GM18517 (cell line): ENCODE measurements at regions not wholly inside any gene's neighbourhood (a gene's known extent, or its start where the extent isn't known, plus 50 kb on each side); places are given as distances from the start of the nearest gene placed in this dataset.

Experiments
- ATAC-seq: cut with Tn5 transposase; IDR thresholded peaks from one replicate; pipeline ENCODE4 v1.9.1; 2021; ENCODE audit warnings: mild to moderate bottlenecking, moderate library complexity; ENCODE audit not compliant: unreplicated experiment

DNA sequence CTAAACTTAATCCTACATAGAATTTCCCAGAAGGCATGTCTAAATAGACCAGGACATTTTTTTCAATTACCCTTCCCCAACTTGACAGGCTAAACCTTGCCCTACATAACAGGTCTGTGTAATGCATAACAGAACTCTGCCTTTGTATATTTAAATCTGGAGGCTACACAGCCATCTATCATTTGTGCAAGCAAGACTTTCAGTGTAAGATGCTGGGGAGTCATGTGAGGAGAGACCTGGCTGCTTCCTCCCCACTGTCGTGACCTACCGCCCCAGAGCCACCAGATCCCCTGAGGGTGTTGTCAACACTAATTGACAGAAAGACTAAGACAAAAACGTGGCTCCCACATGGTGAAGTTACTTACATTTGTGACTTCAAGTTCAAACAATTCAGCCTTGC is 342.2 kb downstream of the PPARGC1A start:
- no peak for ATAC-seq

DNA sequence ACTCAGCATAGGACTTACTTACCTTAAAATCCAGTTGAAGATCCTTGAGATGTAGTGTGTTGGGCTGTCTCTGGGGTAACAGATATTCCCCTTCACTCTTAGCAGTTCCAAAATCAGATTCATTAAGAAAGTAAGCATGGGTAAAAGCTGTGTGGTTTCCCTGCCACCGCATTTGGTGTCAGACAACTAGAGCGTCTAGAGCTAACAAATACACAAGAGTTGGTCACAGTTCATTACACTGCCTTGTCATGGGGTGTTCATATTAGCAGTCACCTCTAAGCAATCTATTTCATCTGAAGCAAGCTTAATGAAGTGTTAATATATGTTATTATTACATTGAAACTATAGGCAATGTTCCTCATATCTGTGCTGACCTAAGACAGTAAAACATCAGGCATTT is 342.8 kb downstream of the PPARGC1A start:
- no peak for ATAC-seq

DNA sequence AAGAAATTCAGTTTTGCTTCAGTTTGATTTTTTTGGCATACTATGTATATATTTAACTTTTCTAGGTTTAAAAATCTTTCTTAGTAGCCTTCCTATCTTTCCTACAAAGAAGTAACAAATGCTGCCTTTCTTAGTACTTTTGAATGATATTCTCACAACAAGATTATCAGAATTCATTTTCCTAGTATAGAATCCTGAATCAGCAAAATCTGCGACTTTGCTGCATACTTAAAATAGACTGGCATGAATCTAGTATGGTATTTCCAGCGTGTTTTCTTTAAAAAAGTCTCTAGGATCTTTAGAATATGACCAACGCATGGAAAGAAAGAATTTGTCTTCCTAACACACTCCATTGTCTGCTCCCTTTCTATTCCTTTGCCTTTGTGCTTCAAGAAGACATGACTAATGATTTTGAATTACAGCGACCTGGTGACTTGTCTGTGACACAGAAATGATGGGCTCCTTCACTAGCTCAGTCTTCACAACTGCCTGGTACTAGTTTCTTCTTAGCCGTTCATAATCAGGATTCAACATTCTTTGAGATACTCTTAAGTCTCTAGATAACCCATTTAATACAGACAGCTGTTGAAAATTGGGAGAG is 349.8 kb downstream of the PPARGC1A start:
- no peak for ATAC-seq

DNA sequence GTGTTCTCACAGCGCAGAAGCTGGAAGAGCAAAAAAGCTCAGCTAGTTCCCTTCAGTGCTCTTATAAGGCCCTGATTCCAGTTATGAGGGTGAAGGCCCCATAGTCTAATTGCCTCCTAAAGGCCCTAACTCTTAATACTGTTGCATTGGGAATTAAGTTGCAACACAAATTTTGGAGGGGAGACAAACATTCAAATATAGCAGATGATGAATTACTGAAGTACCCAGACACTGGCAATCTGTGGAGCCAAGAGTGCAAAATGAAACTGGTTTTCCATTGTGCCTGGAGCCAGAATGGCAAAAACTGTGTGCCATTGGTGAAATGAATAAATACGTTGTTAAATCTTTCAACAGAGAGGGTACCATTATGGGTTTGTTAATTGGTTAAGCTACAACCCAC is 356.0 kb downstream of the PPARGC1A start:
- no peak for ATAC-seq

DNA sequence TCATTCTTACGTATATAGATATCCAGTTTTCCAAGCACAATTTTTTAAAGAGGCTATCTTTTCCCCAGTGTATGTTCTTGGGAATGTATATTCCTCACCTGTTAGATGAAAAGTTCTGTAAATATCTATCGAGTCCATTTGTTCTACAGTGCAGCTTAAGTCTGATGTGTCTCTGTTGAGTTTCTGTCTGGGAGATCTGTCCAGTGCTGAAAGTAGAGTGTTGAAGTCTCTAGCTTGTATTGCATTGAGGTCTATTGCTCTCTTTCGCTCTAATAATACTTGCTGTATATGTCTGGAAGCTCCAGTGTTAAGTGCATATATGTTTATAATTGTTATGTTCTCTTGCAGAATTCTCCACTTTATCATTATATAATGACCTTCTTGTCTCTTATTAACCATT is 373.1 kb downstream of the PPARGC1A start:
- no peak for ATAC-seq

DNA sequence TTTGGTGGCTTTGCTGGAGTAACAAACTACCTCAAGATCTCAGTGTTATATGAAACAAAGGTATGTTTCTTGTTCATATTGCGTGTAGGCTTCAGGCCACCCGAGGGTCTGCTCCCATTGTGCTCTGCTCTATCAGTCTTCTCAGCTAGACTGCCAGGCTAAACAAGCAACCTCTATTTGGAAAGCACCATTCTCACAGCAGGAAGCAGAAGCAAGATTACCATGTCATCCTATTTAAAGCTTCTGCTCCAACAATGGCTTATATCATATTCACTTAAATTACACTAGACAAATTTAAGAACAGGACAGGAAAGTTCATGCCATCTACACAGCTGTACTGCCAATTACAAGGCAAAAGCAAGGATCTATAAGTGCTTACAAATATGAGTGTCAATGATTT is 385.8 kb downstream of the PPARGC1A start:
- no peak for ATAC-seq

DNA sequence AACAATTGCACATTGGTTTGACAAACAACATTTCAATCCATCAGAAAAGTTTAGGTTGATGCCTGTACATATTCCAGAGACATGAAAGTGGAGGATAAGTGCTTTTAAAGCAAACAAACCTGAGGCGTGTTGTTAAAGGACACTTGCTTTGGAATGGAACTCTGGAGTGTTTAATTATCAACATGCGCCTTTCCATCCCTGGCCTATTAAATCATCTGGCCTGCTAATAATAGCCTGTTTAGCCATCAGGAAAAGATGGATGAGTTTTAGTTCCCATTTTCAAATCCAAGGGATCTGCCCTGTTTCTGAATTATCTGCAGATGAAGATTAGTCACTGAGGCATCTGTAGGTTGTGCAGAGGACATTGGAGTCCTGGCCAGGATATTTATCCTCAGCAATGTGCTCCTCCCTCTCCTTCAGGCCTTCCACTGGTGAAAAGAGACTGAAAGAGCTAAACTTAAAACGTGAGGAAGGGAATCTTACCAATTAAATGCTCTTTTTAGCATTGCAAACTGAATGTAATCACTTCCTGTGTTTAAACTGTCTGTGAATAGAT is 388.9 kb downstream of the PPARGC1A start:
- ATAC-seq: no peak

DNA sequence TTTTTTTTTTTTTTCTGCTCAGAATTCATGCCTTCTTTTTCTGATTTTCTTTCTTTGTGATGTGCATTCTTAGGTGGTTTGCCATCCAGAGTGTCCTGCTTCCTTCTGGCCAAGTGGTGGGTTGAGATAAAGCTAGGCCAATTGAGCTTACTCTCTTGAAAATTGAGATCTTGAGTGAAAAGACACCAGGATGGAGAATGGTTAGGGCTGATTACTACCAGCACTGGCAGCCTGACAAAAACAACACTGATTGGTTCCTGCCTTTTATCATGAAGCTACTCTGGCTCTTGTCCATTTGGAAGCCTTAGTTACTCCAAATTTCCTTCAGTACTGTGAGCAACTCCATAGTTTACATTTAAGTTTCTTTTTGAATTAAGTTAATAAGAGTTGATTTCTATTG is 404.0 kb downstream of the PPARGC1A start:
- ATAC-seq: no peak

DNA sequence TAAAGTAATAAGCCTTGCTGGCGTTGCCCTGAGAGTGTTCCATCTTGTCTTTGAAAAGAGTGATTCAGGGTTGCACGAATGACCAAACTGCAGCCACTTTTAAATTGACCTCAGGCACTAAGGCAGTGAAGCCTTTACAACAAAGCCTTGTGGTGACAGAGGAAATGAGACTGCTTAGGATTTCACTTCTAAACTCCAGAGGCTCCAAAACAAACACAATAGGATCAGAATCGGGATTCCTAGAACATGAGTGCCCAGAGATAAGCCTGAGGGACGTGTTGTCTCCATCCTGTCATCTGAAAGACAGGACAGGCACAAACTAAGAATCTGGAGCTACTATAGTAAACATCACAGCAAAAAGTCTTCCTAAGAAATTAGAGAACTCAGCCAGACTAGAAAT is 405.2 kb downstream of the PPARGC1A start:
- no peak for ATAC-seq

DNA sequence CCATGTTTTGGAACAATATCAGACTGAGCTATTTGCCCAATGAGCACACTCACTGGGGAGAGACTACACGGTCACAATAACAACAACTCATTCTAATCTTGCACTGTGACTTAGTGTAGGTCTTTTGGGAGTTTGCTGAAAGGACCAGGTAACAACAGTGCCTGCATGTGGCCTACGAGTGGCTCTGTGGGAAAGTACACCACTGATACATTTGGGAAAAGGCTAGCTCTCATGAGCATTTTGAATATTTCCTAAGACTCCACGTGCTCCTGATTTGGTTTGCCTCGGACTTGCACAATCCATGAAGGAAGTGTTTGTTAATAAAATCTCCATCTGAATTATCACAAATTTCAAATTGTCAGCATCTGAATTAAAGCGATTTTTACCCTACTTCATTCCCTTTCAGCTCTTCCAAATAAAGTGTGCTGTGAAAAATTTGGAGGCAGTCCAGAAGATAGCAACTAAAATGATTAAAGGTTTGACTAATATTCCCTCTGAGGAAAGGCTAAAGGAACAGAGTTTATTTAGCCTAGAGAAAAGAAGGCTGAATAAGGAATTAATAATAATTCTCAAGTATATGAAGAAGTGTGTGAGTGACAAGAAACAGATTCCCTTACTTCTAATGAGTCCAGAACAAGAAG is 406.4 kb downstream of the PPARGC1A start:
- ATAC-seq: no peak

DNA sequence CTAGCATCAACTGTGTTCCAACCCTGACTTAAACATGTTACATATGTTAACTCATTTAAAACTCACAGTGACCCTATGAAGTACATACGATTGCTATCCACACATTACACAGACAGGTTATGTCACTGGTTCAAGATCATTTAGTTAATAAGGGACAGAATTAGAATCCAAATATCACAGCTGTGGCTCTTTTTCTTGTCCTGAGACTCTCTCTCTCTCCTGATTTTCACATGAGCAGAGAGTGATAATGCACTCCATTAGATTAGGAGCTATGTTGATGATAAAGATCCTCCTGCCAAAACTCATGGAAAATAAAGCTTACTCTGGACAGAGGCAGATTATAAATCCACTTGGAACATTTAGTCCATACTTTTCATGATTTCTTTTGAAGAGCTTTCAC is 408.3 kb downstream of the PPARGC1A start:
- ATAC-seq: no peak

DNA sequence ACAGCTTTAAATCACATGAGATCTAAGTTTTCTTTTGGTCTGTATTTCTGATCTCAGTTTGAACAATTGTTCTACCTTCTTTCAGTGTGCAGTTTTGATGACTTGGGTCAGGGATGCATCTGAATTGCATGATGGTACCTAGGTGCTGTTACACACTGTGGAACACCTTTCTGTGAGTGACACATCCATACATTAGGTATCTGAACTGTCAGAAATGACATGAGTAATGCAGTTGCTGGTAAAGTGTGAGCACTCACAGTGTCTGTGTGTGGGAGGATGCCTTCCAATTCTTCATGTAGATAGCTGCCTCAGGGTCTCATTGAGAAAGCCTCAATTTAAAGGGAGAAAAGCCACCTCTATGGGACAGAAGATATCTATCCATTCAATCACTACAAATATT is 411.9 kb downstream of the PPARGC1A start:
- ATAC-seq: no peak

DNA sequence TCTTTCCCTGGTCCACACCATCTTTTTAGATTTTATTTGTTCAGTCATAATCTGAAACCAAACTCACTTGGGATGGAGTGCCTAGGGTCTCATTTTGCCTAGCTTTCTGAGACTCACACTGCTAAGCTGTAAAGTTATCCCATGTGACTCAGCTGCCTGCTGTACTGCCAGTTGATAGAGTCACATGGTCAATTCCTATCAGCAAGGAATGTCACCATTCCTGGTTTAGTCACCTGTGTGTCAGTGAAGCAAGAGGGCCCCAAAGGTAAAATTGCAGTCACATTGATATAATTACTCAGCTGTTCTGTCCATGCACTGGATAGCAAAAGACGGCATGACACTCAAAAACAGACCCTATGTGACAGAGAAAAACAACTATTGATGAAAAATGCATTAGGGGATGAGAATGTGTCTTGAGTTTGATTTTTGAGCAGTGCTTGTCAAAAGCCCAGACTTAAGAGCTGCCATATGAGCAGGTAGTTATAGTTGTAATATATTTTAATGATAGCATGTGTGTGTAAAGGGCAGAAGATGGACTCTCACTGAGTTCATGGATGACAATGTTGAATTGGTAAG is 413.2 kb downstream of the PPARGC1A start:
- no peak for ATAC-seq

DNA sequence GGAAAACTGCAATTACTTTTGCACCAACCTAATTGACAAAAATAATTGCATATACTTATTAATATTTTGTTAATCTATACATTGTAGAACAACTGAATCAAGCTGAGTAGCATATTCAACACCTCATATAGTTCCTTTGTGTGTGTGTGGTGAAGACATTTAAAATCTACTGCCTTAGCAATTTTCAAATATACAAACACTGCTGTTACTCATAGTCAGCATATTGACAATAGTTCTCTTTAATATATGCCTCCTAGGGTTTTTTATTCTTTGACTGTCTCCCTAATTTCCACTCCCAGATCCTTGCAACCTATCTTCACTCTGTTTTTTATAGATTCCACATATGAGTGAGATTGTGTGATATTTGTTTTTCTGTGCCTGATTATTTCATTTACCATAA is 426.8 kb downstream of the PPARGC1A start:
- no peak for ATAC-seq

DNA sequence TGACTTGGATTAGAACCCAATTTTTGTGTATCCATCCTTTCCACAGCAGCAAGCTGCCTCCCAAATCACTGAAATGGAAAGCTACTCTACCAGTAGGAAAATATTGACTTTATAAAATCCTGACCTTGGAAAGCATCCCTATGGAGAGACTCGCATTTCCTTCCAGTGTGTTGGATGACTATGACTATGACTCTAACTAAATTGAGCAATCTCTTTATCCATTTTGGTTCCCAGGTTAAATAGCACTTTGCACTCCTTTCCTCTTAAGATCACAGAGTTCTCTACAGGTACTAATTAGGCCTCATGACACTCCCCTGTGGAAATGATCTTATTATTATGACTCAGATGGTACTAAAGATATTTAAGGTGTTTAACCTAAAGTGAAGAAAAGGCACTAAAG is 431.8 kb downstream of the PPARGC1A start:
- ATAC-seq: no peak

DNA sequence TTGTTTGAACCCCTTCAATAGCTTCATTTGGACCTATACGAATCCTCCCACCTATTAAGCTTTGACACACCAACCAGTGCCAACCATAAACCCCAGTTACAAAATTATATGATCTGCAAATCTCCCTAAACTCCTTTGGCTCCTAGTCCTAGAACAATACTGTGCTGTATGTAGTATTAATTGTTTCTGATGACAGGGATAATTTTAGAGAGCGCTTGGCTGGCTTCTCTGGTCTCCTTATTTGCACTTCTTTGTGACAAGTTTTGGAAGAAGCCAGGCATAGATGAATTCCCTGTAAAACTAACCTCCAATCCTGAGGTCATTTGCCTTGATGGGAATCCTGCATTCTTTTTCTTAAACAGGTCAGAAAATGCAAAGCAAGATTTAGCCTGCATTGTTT is 433.0 kb downstream of the PPARGC1A start:
- ATAC-seq: no peak

DNA sequence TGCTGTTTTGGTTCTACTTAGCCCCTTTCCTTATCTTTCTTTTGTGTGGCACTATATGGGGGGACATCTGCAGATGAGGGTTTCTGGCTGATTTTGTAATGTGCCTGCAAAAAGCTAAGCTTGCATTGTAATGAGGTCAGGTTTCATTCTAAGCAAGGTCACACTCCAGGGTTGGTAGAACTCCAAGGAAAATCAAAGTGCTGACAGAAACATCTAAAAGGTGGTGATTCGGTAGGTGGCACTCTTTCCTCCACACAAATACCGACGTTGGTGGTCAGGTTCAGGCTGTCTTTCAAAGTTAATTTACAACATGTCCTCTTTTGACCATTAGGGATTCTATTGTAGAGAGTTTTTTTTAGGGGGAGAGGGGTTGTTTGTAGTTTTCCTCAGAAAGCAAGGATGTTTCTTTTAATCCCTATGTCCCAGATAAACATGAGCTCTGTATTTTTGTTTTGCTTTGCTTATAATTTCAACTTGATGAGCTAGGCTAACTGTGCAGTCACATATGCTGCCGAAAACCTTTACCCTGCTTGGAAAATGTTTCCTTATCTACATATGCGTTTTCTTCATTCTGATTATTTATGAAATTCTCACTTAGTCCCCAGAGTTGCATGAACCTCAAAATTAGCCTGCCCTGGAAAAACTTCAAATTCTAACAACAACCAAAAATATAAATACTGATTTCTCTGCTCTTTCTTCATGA is 434.2 kb downstream of the PPARGC1A start:
- no peak for ATAC-seq

DNA sequence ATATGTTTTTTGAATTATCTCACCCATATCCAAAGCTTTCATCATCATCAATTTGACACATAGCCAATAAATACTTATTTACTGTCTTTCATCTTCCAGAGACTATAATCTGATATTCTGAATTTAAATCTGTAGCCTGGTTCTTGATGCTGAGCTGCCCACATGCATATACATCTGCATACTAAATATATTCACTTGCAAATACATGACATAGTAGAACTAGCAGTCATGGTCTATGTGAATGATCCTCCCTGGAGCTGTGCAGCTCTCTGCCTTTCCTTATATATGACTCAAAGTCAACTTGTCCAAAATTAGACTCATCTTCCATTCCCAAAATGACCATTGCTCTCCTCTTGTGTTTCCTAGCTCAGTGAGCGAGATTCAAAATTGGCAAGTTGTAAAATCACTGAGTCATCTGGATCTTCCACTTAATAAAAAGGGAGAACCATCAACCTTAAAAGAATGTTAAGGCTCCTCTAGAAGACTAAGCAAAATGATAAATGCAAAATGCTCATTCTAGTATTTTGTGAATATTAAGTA is 448.2 kb downstream of the PPARGC1A start:
- no peak for ATAC-seq

DNA sequence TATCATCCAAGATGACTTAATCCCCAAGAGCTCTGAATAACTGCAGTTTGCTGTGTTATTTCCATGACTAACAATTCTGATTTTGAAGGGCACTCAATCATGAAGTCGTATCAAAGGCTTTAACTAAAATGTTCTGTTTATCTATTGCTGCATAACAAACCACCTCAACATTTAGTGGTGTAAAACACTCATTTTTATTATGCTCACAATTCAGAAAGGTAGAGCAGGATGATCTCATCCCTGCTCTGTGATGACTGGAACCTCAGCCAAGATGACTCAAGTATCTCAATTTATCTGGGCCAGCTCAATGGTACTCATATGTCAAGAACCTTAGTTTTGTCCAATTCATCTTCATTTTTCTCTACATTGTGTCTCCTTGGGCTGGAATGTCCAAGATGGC is 451.1 kb downstream of the PPARGC1A start:
- no peak for ATAC-seq

DNA sequence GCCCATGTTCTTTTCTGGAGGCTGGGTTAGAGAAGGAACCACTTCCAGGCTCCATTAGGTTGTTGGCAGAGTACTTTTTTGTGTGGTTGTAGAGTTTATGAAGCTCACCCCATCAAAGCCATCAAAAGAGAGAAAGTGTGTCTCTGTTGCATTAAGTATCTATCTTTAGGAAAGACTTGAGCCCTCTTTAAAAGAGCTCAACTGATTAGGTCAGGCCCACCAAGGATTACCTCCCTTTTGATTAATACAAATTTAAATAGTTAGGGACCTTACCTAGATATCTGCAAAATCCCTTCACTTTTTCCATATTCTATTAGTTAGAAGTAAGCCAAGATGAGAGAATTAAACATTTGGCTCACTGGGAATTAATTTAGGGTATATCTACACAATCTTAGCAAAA is 460.4 kb downstream of the PPARGC1A start:
- ATAC-seq: no peak

DNA sequence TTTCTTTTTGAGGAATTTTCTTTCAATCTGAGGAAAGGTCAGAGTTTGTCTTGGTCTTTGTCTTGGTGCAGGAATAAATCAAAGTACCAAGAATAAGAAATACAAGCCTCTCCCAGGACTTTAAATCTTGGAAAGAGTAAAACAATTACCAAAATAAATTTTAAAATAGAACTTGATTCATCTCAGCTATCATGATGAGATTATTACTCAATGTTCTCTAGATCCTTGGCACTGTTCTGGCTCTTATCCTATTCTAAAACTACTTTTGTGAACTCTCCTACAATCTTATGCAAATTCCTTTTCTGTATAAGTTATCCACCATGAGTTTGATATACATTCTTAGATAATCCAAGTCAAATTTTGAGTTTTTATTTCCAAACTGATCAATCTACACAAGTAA is 464.3 kb downstream of the PPARGC1A start:
- no peak for ATAC-seq

DNA sequence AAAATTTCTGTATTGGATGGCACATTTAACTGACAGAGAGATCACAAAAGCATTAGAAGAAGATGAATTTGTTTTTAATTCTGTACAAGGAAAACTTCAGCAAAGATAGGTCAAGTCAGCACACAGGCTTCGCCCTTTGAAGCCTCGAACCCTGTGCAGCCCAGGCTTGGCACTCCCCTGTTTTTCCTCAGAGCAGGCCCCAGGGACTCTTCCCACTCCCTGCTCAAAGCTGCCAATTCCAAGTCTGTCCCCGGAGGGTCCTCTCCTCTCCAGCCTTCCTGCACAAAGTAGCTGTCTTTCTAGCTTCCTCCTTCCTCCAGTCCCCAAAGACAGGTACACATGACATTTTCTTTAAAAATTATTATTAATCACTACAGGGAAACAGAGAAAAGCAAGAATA is 466.3 kb downstream of the PPARGC1A start:
- no peak for ATAC-seq
